ENCODE measurements at regions not wholly inside any gene's neighbourhood (a gene's known extent, or its start where the extent isn't known, plus 50 kb on each side); places are given as distances from the start of the nearest gene placed in this dataset.

- TF ChIP-seq, protein P1, sequence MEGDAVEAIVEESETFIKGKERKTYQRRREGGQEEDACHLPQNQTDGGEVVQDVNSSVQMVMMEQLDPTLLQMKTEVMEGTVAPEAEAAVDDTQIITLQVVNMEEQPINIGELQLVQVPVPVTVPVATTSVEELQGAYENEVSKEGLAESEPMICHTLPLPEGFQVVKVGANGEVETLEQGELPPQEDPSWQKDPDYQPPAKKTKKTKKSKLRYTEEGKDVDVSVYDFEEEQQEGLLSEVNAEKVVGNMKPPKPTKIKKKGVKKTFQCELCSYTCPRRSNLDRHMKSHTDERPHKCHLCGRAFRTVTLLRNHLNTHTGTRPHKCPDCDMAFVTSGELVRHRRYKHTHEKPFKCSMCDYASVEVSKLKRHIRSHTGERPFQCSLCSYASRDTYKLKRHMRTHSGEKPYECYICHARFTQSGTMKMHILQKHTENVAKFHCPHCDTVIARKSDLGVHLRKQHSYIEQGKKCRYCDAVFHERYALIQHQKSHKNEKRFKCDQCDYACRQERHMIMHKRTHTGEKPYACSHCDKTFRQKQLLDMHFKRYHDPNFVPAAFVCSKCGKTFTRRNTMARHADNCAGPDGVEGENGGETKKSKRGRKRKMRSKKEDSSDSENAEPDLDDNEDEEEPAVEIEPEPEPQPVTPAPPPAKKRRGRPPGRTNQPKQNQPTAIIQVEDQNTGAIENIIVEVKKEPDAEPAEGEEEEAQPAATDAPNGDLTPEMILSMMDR (IDR thresholded peaks at IDR 0.05), result no peak
- no peak for TF ChIP-seq POLR2A (IDR thresholded peaks at IDR 0.05)
Measured at GRCh38 chr4:53906606-53907190, 157.7 kb downstream of the CHIC2 start.

Measured in tibial nerve (tissue), 3 donors.